ENCODE measurements at regions not wholly inside any gene's neighbourhood (a gene's known extent, or its start where the extent isn't known, plus 50 kb on each side); places are given as distances from the start of the nearest gene placed in this dataset.

DNA sequence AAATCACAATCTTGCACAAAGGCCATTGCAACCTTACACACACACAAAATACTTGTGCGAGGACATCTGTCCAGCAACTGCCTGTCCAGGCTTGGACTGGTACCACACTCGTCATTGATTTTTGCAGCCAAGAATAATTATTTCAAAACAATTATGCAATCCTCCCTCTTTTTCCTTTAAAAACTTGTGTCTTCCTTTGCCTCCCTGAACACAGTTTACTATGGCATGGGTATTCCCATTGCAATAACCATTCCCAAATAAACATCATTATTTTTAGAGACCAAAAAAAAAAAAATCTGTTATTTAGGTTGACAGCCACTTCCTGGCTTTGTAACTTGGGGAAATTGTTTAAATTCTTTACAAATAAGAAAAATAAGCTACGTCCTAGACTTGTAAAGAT is 54.0 kb downstream of the C11orf91 start:
- DNase-seq: no peak

DNA sequence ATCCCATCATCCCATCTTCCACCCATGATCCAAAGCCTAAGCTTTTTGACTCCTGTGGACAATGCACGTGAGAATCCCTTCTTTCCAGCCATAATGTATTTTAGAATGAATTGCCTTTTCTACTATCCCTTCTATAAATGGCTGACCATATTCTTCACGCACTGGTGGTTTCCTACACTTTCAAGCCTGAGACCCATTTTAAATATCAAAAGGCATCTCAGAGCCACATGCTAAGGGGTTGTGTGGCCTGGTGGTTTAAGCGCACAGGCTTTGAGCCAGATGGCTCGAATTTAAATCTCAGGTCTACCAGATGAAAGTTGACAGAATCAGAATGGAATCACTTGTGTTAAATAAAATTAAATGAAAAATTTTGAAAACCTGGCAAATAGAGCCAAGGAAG is 54.5 kb downstream of the C11orf91 start:
- no peak for DNase-seq

DNA sequence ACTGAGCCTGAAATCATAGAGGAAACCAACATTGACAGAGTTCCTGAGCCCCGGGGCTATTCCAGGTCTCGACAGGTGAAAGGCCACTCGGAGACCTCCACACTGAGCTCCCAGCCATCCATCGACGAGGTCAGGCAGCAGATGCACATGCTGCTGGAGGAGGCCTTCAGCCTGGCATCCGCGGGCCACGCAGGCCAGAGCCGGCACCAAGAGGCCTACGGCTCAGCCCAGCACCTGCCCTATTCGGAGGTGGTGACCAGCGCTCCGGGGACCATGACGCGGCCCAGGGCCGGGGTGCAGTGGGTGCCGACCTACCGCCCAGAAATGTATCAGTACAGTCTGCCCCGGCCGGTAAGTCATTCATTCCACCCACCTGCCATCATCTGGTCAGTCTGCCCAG is 54.9 kb downstream of the C11orf91 start:
- DNase-seq: no peak

DNA sequence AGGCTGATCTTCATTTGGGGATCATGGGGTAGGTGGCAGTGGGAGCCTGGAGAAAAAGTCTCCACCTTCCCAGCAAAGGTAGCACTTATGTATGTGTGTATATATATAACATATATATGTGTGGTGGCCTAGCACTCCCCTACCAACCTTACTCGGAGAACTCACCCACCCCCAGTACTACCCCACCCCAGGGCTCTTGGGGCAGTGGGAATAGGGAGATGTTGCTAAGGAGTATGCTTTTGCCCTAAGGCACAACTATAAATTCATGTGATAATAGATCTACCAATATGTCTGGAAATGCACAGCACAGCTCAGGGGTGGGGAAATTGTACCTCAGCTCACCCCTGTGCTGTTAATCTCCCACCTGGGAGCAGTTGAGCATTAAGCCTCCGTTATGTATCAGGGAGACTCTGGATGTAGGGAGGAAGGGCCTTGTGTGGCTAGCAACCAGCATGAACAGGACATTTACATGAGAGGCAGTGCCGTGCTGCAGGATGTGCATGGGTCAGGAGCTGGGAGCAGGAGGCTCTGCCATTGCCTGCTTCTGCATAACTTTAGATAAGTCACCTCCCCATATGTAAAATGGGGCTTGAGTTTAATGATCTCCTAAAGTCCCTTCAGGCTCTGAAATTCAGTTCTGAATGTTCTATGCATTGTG is 57.3 kb downstream of the C11orf91 start:
- DNase-seq: no peak

DNA sequence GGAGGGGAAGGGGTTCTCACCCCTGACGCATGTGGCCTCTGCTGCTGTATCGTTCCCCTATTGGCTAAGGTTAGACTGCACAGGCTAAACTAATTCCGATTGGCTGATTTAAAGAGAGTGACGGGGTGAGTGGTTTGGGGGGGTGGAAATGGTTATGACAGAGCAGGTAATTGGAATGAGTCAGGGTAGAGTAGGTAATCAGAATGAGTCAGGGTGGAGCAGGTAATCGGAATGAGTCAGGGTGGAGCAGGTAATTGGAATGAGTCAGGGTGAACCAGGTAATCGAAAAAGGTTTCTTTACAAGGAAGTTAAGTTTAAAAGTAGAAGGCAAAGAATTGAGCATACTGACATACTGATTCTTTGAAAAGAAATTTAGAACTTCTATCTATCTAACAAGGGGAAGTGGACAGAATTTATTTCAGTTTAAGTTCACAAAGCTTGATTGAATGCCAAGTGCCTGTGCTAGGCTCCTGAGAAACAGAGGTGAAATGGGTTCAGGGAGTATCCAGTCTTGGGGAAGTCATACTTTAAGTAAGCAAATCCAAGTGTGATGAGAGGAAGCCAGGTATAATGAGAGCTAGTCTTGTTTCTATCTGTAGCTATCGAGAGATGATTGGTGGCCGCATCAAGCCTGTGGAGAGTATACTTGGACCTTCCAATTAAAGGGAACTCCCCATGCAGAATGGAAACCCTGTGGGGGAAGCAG is 58.0 kb downstream of the C11orf91 start:
- no peak for DNase-seq

DNA sequence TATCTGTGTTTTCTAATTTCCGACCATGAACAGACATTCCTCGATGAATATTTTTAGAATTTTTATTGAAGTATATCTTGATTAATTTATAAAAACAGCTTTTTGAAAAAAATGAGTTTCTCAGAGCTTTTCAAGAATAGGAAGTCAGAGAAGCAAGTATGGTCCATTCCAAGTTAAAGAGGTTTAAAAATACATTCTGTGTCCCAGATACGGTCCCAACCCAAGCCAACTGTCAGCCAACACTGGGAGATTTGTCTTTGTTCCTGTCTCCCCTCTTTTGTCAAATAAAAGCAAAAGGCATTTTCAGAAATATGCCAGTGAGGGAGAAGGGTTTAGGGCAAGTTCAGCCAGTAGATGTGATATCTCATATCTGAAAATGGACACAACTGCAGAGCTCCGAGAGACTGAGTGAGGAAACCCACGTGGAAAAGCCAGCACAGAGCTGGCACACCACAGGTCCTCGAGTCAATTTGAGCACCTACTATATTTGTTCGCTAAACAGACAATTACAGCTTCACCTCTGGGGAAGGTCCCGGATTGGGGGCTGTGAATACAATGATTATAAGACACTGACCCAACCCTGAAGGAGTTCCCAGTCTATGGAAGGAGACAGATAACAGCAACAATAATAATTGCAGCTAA is 59.8 kb downstream of the C11orf91 start:
- DNase-seq: no peak

DNA sequence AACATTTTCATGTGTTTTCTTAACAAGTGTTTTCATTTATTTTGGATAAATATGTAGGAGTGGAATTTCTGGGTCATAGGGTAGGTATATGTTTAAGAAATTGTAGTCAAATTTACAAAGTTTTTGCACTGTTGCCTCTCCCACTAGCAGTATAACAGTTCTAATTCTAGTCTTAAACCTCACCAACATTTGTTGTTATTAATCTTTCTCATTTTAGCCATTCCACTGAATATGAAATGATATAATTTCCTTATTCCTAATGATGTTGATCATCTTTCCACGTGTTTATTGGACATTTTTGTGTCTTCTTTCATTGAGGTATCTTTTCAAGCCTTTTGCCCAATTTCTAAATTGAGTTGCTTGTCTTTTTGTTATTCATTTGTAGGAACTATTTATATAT is 62.0 kb downstream of the C11orf91 start:
- no peak for DNase-seq

DNA sequence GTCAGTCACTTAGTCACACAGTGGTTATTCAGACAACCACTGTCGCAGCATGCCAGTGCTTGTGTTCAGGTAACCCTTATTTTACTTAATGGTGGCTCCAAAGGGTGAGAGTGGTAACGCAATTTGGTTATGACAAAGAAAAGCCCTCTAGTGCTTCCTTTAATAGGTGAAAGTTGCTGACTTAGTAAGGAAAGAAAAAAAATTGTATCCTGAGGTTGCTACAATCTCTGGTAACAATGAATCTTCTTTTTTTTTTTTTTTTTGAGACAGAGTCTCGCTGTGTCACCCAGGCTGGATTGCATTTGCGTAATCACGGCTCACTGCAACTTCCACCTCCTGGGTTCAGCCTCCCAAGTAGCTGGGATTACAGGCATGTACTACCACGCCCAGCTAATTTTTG is 64.5 kb downstream of the C11orf91 start:
- no peak for DNase-seq

DNA sequence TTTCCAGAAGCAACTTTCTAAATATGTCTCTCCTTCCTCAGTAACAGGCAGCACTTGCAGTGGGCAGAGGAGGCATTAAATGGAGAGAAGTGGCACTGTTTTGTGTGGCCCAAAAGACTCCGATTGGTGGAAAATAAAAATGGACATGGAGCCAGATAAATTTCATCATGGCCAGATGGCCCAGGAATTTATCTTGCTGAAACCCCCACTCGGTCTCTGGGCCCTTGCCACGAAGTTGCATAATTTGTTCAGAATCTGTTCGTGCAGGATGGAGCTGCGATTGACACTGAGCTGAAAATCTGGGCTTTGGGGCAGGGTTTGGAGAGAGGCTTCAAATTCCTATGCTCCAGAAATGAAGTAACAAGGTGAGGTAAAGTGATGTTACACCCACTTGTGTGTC is 65.5 kb downstream of the C11orf91 start:
- no peak for DNase-seq

DNA sequence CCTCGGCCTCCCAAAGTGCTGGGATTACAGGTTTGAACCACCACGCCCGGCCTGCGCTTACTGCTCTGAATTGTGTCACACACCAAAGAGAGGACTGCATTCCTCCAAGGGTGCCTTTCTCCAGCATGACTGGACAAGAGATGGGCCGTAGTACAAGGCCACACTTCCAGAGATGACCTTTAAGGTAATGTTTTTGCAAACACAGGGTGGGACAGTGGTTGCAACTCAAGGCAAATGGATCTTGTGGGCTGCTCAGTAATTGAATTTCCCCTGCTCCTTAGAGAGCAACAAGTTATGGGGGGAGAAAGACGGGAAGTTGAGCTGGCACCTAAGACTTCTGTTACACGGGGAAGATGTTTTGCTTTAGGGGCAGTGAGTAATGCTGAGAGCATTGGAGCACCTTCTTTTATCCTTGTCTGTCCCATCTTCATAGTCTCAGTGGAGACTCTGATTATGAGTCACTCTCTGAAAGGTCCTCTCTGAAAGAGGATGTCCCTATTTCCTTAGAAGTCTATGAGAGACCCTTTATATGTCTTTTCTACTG is 66.3 kb downstream of the C11orf91 start:
- no peak for DNase-seq

DNA sequence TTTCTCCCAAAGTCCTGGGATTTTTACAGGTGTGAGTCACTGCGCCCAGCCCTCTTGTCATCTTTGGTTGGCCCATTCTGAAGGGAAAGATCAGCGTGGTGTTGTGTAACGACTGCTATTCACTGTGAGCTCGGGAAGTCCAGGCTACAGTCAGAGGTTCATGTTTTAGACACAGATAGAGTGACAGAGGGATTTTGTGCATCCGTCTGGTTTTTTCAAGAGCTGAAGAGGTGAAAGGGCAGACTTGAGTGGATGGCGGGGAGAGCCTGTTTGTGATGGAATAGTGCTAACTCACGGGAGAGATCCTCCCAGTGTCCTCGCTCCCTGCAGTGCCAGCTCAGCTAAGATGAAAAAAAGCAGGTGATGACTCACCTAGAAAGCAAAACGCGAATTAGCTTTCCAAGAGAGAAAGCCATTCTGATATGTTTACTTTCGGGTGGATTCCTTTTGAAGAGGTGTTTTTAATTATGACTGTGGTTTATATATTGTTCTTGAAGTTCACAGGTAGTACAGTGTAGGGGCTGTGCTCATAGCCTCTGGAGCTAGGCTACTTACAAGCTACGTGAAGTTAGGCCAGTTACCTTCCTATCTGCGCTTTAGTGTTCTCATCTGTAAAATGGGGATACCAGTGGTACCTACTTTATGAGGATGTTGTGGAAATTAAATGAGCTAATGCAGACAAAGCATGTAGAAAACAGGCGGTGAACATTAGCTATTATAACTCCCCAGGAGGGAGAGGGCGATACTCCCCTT is 67.2 kb downstream of the C11orf91 start:
- no peak for DNase-seq

DNA sequence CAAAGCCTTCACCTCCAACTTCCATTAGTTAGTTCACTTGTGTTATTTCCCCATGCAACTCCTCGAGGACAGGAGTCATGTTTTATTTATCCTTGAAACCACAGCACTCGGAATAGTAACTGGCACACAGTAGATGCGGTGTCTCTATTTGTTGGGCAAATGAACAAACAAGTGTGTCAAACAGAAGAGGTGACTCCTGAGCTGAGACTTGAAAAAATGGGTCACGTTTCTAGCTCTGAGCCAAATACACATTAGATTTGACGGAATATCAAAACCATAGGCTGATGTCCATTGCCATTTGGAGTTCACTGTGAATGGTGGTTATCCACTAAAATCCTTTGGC is 68.9 kb downstream of the C11orf91 start:
- no peak for DNase-seq

DNA sequence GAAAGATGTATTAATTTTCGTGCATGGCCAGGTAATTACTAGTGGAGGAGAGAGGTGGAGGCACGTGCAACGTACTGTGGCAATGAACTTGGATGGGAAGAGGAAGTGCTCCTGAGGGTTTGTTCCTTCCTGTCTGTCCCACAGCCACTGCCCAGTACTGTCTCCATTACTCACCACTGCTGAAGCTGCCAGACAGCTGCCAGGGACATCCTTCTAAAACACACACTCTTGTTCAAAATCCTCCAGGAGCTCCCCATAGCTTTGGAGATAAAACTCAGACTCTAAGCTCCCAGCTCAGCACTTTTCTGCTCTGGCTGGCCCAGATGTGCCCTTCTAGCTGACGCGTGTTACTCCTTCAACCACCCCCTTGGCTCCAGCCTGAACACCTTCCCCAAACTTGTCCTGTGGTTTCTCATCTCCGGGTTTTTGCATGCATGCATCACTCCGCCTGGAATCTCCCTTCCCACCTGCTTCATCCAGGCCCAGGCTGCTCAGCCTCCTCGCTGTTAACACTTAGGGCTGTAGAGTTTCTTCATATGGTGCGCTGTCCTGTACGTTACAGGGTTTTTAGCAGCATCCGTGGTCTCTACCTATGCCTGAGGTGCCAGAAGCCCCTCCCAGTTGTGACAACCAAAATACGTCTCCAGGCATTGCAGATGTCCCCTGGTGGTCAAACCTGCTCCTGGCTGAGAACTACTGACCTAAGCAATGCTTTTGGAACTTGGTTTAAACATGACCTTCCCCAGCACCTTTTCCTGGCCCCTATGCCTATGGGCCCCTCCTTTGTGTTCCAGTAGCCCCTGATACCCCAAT is 69.5 kb downstream of the C11orf91 start:
- DNase-seq: no peak

DNA sequence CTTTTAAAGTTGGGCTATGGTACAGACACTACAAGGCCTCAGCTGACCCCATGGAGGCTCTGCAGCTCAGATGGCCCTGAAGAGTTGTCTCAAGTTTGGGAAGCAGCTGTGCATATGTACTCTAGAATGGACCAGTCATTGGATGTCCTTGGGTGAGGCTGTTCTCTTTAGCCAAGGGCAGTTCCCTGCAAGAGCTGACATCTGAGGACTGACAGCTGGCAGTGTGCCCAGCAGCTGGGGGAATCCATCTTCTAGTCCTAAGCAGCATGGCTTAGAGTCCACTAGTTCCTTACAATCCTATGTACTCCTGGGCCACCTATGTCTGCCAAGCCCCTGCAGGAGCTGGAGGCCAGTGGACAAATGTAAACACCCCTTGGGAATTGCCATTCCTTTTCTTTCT is 76.5 kb downstream of the C11orf91 start:
- DNase-seq: no peak

DNA sequence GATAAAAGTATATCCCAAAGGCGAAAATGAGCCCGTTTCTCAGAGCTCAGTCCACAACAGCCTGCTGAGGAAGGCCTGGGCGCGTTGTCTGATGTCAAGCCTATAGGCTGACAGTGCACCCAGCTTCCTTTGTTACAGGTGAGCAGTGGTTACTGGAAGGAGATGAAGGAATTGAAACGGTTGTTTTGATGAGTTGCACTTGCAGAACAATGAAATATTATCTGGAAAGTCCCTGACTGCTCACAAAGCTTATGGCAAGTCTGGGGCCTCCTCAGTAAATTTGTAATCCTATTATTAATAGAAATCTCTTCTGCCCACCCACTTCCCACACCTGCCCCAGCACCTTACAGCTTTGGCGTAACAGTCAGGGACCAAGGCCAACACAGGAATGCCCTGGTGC is 77.8 kb downstream of the C11orf91 start:
- no peak for DNase-seq

DNA sequence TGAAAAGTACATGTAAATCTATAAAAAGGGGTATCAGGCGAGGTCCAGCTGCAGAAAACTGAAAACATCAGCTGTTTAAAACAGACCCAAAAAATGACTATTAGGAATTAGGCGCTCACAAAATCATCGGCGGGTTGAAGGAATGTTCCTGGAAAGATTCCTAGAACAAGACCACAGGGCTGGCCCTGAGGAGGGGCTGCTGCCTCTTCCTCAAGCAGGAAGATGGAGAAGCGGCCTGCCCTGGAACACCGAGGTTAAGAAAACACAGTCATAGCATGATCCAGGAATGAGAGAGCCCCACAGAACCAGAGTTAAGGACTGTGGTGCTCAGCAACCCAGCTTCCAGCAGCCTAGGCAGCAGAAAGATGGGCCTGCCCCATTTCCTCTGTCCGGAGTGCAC is 78.4 kb downstream of the C11orf91 start:
- DNase-seq: no peak

DNA sequence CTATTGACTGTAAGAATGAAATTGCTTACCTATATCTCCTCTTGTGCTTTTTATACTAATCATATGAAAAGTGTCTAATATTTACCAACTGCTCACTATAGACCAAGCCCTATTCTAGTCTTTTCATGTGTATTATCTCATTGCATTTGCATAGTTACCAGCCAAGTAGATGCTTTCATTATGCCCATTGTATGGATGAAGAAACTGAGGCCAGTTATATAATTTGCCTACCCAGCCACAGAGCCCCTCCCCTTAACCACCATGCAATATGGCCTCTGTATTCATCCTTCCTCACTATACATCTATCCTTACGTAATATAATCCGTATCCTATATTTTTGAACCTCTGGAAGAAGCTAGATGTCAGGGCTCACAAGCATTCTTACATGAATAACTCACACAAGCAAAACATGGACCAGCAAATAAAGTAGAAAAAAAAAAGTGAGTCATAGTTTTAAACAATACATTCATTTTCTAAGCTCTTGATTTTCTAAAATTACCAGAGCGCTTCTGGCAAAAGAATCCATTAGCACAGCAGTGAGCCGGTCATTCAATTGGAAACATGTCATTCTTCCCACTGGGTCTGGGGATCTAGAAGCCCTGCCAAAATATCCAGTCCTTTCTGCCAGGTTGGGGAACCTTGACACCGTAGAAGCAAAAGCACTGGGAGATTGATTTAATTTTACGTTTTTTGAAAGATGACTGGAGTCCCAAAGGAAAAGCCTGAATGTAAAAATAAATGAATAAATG is 80.0 kb downstream of the C11orf91 start:
- no peak for DNase-seq

DNA sequence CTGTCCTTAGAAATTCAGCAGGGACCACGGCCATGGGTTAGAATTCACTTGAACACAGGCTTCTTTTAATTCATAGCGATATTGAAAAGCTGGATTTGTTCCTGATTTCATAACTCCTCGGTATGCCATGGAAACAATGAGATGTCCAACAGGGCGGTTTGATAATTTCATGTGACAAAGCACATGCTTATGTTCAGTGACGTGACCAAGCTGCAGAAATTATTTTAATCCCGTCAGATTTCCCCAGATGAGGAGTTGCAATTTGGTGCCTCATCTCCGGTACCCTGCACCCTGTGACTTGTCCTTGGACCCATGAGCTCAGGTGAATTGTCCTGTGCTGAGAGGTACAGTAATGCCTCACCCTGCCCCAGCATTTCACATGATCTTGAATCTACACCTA is 81.7 kb downstream of the C11orf91 start:
- DNase-seq: no peak

DNA sequence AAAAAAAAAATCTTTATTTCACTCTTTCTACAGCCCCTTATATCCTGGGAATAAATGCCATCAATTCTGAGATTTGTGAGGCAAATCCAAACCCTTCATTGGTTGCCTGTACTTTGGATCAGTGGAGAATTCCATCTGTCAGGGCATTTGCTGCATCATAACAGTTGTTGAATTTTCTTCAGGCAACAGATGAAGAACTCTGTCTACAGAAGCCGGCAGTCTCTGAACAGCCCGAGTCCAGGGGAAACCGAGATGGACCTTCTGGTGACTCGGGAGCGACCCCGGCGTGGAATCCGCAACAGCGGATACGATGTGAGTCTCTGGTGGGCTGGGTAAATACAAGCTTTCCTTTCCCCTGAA is 82.3 kb downstream of the C11orf91 start:
- DNase-seq: no peak

DNA sequence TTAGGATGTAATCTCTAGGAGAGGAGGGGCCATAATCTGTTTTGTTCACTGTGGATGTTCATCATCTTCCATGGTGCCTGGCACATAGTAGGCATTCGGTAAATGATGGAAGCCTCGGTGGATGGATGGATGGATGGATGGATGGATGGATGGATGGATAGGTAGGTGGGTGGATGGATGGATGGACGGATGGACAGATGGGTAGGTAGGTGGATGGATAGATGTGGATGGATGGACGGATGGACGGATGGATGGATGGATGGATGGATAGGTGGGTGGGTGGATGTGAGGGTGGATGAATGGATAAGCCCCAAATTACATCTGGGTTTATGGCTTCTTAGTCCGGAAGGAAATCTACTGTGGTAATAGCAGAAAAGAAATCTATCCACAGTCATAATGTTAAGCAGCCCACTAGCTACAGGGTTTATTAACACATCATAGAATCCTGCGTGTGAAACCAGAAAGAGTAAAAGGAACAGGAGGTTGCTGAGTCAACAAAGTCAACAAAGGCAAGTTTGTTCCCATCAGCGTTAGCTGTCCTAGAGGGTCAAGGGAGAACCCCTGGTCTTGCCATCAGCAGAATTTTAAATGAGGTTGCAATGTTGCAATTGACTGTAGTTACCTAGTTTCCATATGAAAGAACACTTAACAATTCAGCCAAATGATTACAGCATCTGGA is 82.8 kb downstream of the C11orf91 start:
- DNase-seq: no peak

DNA sequence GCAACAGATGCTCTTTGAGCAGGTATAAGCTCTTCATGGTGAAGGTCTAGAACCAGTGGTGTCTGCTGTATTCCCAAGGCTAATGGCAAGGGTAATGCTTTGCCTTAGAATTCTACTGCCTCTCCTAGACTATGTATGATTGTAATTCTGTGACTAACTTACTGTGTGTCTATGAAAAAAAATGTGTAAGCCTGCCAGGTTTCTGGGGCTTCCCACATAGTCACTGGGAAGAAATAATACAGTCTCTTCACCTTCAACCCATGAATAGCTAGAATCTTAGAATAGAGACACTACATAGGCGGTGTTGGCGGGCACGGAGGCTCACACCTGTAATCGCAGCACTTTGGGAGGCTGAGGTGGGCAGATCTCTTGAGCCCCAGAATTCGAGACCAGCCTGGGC is 84.1 kb downstream of the C11orf91 start:
- DNase-seq: no peak

All from stimulated activated CD8-positive, alpha-beta memory T cell treated with anti-CD3 and anti-CD28 coated beads, Interleukin-4, amount 100 ng/mL, for 48 hours (primary cell).